ENCODE measurements at regions not wholly inside any gene's neighbourhood (a gene's known extent, or its start where the extent isn't known, plus 50 kb on each side); places are given as distances from the start of the nearest gene placed in this dataset.

GRCh38 chr2:106004851-106005250 lies 189.2 kb downstream of the UXS1 start:
- no peak for TF ChIP-seq CTCF (IDR thresholded peaks at IDR 0.05; ENCODE audit: low read length)
- TF ChIP-seq EZH2phosphoT487 (IDR thresholded peaks at IDR 0.05; ENCODE audit: low read length) = no peak
- TF ChIP-seq EZH2 (optimal IDR thresholded peaks at IDR 0.05; ENCODE audit: low read depth, low read length) = no peak

Measured in MM.1S (cell line).